WI38 (cell line): ENCODE measurements at regions not wholly inside any gene's neighbourhood (a gene's known extent, or its start where the extent isn't known, plus 50 kb on each side); places are given as distances from the start of the nearest gene placed in this dataset.

Experiments used
- H3K4me3 ChIP-seq: 2 replicates; pipeline ENCODE4 v1.5.1; 2011; ENCODE audit warnings: low read depth, mild to moderate bottlenecking, control low read depth, low read length
- TF ChIP-seq, protein P1 (sequence below): IDR thresholded peaks from 2 replicates; pipeline ENCODE4 v1.5.1; 2012; ENCODE audit warnings: low read depth, mild to moderate bottlenecking, control low read depth, low read length

DNA sequence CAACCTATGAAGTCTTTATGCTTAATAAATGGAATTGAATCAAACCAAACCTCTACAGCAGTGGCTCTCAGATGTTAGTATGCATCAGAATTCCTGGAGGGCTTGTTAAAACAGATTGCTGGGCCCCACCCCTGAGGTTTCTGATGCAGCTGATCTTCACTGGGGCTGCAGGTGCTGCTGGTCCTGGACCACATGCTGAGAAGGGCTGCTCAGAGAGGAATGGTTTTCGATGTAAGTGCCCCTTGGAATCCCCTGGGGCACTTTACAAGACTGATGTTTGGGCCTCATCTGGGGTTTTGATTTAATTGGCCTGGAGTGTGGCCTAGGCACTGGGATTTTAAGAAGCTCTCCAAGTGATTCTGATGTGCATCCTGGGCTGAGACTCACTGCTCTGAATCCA, 403.8 kb upstream of the HS6ST1 start:
- TF ChIP-seq, protein P1, sequence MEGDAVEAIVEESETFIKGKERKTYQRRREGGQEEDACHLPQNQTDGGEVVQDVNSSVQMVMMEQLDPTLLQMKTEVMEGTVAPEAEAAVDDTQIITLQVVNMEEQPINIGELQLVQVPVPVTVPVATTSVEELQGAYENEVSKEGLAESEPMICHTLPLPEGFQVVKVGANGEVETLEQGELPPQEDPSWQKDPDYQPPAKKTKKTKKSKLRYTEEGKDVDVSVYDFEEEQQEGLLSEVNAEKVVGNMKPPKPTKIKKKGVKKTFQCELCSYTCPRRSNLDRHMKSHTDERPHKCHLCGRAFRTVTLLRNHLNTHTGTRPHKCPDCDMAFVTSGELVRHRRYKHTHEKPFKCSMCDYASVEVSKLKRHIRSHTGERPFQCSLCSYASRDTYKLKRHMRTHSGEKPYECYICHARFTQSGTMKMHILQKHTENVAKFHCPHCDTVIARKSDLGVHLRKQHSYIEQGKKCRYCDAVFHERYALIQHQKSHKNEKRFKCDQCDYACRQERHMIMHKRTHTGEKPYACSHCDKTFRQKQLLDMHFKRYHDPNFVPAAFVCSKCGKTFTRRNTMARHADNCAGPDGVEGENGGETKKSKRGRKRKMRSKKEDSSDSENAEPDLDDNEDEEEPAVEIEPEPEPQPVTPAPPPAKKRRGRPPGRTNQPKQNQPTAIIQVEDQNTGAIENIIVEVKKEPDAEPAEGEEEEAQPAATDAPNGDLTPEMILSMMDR: no peak
- H3K4me3 ChIP-seq: no peak overlapping the region

DNA sequence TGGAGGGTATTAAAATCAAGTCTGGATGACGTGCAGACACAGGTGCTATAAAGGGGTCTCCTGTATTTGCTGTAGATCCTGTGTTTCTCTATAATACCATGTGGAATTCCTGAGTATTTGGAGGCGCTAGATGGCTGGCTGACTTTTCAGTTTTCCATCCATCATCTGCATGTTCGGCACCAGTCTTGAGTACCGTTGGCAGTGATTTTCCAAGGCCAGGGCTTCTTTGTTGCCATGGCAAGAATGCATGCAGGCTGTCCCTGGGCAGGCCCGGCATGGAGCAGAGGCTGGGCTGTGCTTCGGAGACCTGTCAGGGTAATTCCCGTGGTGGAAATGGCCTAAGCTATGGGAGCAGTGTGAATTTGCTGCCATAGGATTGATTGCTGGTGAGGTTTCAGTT, 405.9 kb upstream of the HS6ST1 start:
- TF ChIP-seq, protein P1: no peak
- no peak overlapping the region for H3K4me3 ChIP-seq

DNA sequence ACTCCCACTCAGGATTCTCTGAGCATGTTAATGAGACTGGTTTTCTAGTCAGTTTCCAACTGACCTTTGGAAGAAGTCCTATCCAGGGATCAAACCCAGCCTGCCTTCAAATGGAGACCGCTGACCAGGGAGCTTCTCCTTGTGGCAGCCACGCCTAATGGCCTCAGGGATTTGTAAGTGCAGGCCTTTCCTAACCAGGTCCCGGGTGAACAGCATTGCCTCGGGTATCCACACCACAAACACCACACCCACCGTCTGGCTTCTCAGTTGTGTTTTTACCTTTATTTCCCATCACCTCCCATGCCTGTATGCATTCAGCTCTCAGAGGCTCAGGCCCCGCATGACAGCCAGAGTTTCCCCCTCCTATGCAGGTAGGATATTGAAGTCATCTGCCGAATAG, 406.3 kb upstream of the HS6ST1 start:
- TF ChIP-seq, protein P1: no peak
- H3K4me3 ChIP-seq: no peak overlapping the region

DNA sequence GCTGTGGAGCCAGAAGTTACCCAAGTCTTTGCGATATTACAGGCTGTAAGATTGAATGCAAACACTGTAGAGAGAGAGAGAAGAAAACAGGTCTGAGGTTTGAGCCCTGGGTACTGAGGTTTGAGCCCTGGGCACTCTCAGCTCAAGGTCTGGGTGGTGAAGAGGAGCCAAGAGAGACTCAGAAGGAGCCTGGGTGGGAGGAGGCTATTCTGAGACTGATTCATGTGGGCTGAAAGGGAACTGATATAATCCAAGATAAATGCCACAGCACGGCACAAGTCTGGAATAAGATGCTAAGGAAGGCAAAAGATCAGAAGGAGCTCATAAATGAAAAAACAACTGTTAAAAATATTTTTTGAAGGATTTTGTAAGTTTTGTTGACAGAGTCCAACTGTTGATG, 407.6 kb upstream of the HS6ST1 start:
- no peak overlapping the region for H3K4me3 ChIP-seq
- TF ChIP-seq, protein P1: no peak

DNA sequence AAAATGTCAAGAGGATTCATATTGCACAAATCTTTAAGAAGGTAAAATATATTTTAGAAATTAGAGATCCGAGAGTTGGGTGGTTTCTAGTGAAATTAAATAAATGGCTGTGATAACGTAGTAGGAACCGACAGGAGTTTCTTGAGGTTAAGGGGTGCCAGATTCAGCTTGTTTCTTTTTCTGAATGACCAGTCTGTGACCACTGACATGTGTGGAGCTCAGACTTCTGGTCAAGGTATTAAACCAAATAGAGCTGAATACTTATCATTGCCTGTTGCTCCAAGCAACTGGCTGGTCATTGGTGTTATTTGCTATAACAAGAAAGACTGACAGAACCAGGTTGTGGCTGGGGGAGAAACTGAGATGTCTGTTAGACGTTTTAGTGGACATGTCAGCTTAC, 408.2 kb upstream of the HS6ST1 start:
- H3K4me3 ChIP-seq: no peak overlapping the region
- TF ChIP-seq, protein P1: no peak

DNA sequence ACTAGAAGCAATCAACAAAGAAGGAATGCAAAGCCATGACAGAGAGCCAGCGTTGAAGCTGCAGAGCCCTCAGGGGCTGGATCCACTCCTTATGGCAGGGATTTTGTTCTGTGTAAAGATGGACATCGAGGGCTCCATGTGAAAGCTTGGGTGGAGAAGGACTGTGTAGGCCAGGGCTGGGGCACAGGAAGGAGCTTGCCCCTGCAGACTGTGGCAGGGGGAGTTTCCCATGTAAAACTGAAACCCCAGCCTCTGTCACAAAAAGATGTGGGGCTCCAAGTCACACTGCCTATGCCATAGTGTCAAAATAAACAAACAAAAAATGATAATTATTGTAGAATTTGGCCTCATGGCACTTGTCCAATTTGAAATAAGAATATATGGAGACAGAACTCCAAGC, 408.7 kb upstream of the HS6ST1 start:
- TF ChIP-seq, protein P1: no peak
- H3K4me3 ChIP-seq: no peak overlapping the region

DNA sequence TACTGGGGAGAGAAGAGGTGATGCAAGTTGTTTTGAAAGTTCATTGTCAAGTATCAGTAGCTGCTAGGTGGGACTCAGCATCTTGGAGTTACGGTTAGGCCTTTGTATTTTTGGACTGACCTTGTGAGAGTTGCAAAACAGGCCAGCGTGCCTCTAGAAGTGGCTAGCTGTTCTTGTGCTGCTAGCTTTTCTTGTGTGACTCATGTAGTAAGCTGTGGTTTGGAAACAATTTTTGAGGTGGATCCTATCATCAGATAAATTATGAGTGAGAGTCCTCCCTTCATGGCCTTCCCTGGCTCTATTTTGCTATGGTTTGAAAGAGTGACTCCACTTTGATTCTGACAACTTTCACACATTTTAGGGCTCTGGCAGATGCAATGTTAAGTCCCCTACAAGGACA, 409.2 kb upstream of the HS6ST1 start:
- TF ChIP-seq, protein P1: no peak
- H3K4me3 ChIP-seq: no peak overlapping the region
